ENCODE measurements at regions not wholly inside any gene's neighbourhood (a gene's known extent, or its start where the extent isn't known, plus 50 kb on each side); places are given as distances from the start of the nearest gene placed in this dataset.

DNA sequence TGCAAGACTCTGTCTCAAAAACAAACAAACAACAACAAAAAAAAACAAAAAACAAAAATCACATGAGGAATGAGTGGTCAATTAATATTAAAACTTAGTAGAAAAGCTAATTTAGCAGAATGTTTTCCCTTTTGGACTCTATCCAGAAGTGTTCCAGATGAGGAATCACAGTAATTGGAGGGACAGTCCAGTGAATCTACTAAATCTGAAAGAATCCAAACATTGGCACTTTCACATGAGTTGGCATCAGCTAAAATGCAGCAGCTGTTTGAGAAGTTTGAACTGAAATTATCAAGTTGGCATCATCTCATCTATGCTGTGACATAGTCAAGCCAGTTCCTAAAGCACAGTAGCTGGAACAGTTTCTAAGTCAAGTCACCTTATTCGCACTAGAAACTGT is 367.8 kb downstream of the PPP1R3A start:
- TF ChIP-seq, protein P1, sequence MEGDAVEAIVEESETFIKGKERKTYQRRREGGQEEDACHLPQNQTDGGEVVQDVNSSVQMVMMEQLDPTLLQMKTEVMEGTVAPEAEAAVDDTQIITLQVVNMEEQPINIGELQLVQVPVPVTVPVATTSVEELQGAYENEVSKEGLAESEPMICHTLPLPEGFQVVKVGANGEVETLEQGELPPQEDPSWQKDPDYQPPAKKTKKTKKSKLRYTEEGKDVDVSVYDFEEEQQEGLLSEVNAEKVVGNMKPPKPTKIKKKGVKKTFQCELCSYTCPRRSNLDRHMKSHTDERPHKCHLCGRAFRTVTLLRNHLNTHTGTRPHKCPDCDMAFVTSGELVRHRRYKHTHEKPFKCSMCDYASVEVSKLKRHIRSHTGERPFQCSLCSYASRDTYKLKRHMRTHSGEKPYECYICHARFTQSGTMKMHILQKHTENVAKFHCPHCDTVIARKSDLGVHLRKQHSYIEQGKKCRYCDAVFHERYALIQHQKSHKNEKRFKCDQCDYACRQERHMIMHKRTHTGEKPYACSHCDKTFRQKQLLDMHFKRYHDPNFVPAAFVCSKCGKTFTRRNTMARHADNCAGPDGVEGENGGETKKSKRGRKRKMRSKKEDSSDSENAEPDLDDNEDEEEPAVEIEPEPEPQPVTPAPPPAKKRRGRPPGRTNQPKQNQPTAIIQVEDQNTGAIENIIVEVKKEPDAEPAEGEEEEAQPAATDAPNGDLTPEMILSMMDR (conservative IDR thresholded peaks at IDR 0.05; ENCODE audit: low read depth, low read length), result no peak
- no peak for TF ChIP-seq RAD21 (IDR thresholded peaks at IDR 0.05; ENCODE audit: low read length)
- TF ChIP-seq POLR2A (IDR thresholded peaks at IDR 0.05; ENCODE audit: low read depth, low read length), result no peak
- TF ChIP-seq SMC3 (IDR thresholded peaks at IDR 0.05; ENCODE audit: low read depth, low read length), result no peak
- TF ChIP-seq RCOR1 (IDR thresholded peaks at IDR 0.05; ENCODE audit: insufficient replicate concordance, low read length), result no peak
- TF ChIP-seq, protein P2, sequence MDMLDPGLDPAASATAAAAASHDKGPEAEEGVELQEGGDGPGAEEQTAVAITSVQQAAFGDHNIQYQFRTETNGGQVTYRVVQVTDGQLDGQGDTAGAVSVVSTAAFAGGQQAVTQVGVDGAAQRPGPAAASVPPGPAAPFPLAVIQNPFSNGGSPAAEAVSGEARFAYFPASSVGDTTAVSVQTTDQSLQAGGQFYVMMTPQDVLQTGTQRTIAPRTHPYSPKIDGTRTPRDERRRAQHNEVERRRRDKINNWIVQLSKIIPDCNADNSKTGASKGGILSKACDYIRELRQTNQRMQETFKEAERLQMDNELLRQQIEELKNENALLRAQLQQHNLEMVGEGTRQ (IDR thresholded peaks at IDR 0.05; ENCODE audit: low read depth, low read length), result no peak

Measured in IMR-90 (cell line).